ENCODE measurements at regions not wholly inside any gene's neighbourhood (a gene's known extent, or its start where the extent isn't known, plus 50 kb on each side); places are given as distances from the start of the nearest gene placed in this dataset.

GRCh38 chr2:82224301-82224940, 1919.9 kb upstream of the LRRTM1 start:
- TF ChIP-seq, protein P1, sequence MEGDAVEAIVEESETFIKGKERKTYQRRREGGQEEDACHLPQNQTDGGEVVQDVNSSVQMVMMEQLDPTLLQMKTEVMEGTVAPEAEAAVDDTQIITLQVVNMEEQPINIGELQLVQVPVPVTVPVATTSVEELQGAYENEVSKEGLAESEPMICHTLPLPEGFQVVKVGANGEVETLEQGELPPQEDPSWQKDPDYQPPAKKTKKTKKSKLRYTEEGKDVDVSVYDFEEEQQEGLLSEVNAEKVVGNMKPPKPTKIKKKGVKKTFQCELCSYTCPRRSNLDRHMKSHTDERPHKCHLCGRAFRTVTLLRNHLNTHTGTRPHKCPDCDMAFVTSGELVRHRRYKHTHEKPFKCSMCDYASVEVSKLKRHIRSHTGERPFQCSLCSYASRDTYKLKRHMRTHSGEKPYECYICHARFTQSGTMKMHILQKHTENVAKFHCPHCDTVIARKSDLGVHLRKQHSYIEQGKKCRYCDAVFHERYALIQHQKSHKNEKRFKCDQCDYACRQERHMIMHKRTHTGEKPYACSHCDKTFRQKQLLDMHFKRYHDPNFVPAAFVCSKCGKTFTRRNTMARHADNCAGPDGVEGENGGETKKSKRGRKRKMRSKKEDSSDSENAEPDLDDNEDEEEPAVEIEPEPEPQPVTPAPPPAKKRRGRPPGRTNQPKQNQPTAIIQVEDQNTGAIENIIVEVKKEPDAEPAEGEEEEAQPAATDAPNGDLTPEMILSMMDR (IDR thresholded peaks at IDR 0.05) = no peak
- no peak for TF ChIP-seq ZFX (IDR thresholded peaks at IDR 0.05; ENCODE audit: borderline replicate concordance)

Data from 22Rv1 (cell line).